Gastroesophageal sphincter (tissue), 4 donors: ENCODE measurements at regions not wholly inside any gene's neighbourhood (a gene's known extent, or its start where the extent isn't known, plus 50 kb on each side); places are given as distances from the start of the nearest gene placed in this dataset.

Source experiments
- ATAC-seq: fragments of 150-250 bp; one replicate; pipeline ENCODE4 v1.9.1; 2016; ENCODE audit warnings: mild to moderate bottlenecking, moderate library complexity
- H3K27ac ChIP-seq, 4 donors: fragments of 200-600 bp; sonication (generic) in 3 of 4; 1 replicate in 3 of 4; 2 replicates in 1 of 4; pipeline ENCODE4 v1.5.1; 2016 to 2019
- H3K27me3 ChIP-seq: fragments of 200-600 bp; sonication (generic); one replicate; pipeline ENCODE4 v1.5.1; 2019
- H3K36me3 ChIP-seq, 2 donors: fragments of 200-600 bp; sonication (generic); one replicate each; pipeline ENCODE4 v1.5.1; 2019; ENCODE audit warnings: control low read depth in 1 of 2
- H3K4me1 ChIP-seq, 3 donors: fragments of 200-600 bp; sonication (generic); 1 replicate in 2 of 3; 2 replicates in 1 of 3; pipeline ENCODE4 v1.5.1; 2016 to 2019; ENCODE audit warnings: control low read depth in 2 of 3
- H3K4me3 ChIP-seq, 2 donors: fragments of 200-600 bp; sonication (generic); one replicate each; pipeline ENCODE4 v1.5.1; 2019; ENCODE audit warnings: mild to moderate bottlenecking in 1 of 2, moderate library complexity in 1 of 2
- H3K9me3 ChIP-seq, 3 donors: fragments of 200-600 bp; sonication (generic); one replicate each; pipeline ENCODE4 v1.5.1; 2017 to 2019; ENCODE audit warnings: control low read depth in 2 of 3
- EP300 ChIP-seq: sonication (generic); formaldehyde crosslinking; IDR thresholded peaks from one replicate; pipeline ENCODE4 v1.6.1; 2017; ENCODE audit warnings: antibody characterized with exemption, mild to moderate bottlenecking
- POLR2A ChIP-seq, 2 donors: fragments of 450-650 bp; IDR thresholded peaks; one replicate each; pipeline ENCODE4 v1.6.1; 2017; ENCODE audit warnings: antibody characterized with exemption in 2 of 2, mild to moderate bottlenecking in 2 of 2, moderate library complexity in 1 of 2
- POLR2AphosphoS5 ChIP-seq: sonication (generic); formaldehyde crosslinking; IDR thresholded peaks from one replicate; pipeline ENCODE4 v1.6.1; 2017; ENCODE audit warnings: antibody characterized with exemption
- WGBS, 2 donors: methylation state at CpG; one replicate each; pipeline ENCODE4 v1.1.5; 2018; ENCODE audit warnings: low coverage in 1 of 2; 5-methylcytosine and 5-hydroxymethylcytosine counted together
- small RNA-seq, 4 donors: library from RNA; depleted of rRNA; stranded (forward); fragments of <200 nt; gene quantifications; one replicate each; pipeline ENCODE3, GENCODE V24; 2016
- TF ChIP-seq, protein P1 (sequence below), 4 experiments: fragments of 200-600 bp in 2 of 4; fragments of 450-650 bp in 2 of 4; sonication (generic) in 1 of 4; IDR thresholded peaks; one replicate each; pipeline ENCODE4 v1.5.1; 2017 to 2019; ENCODE audit warnings: antibody characterized with exemption in 4 of 4, mild to moderate bottlenecking in 2 of 4, moderate library complexity in 2 of 4

DNA sequence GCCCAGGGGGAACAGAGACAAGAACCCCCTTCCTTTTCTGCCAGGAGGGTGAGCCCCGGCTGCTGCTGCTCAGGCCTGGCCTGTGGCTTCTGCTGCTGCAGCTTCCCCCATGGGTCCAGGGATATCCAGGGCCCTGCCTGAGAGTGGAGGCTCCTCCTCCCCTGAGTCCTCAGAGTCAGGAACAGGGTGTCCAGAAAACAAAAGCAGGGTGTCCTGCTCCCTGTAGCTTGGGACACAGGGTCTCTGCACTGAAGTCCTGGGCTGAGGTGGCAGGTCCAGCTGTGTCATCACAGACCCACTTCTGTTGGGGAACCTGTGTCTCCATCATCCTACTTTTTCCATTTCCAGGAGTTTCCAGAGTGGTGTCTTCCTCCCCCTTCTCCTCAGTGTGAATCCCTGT, 76.1 kb downstream of the ZNF280B start:
- H3K4me3 ChIP-seq = no peak overlapping the region
- peaks cover 53% of the 10 kb centered on the region for H3K27me3 ChIP-seq
- H3K36me3 ChIP-seq = no peaks in the 10 kb centered on the region
- TF ChIP-seq POLR2AphosphoS5 (no peak), POLR2A (IDR thresholded peaks at IDR 0.05) (no peak), EP300 (no peak)
- TF ChIP-seq, protein P1, sequence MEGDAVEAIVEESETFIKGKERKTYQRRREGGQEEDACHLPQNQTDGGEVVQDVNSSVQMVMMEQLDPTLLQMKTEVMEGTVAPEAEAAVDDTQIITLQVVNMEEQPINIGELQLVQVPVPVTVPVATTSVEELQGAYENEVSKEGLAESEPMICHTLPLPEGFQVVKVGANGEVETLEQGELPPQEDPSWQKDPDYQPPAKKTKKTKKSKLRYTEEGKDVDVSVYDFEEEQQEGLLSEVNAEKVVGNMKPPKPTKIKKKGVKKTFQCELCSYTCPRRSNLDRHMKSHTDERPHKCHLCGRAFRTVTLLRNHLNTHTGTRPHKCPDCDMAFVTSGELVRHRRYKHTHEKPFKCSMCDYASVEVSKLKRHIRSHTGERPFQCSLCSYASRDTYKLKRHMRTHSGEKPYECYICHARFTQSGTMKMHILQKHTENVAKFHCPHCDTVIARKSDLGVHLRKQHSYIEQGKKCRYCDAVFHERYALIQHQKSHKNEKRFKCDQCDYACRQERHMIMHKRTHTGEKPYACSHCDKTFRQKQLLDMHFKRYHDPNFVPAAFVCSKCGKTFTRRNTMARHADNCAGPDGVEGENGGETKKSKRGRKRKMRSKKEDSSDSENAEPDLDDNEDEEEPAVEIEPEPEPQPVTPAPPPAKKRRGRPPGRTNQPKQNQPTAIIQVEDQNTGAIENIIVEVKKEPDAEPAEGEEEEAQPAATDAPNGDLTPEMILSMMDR (IDR thresholded peaks at IDR 0.05) = no peak
- peaks cover 0 to 4% (median 0%) of the 10 kb centered on the region in 3 donors for H3K9me3 ChIP-seq
- no peaks in the 10 kb centered on the region for H3K4me1 ChIP-seq
- WGBS, 2 donors = no CpG with 5 or more reads among the region's 1 CpG
- H3K27ac ChIP-seq = no peak overlapping the region
- no peak for ATAC-seq

DNA sequence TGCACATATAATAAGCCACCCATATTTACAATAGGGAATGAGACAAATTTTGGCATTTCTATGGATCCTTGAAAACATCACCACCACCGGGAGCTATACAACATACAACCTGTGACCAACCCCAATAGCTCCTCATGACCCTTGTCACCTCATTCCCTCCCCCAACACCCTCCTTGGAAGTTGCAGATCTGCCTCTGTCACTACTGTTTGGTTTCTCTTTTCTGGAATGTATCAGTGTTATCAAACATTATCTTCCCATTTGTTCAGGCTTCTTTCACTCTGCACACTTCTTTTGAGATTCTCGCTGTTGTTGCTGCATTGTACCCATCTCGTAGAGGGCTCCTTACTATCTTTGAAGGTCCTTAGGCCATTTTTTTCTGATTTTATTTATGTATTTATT, 75.6 kb downstream of the ZNF280B start:
- Histone ChIP-seq H3K9me3 (peaks cover 0 to 4% (median 0%) of the 10 kb centered on the region in 3 donors), H3K36me3 (no peaks in the 10 kb centered on the region), H3K4me1 (no peaks in the 10 kb centered on the region), H3K27me3 (peaks cover 54% of the 10 kb centered on the region), H3K4me3 (no peak overlapping the region), H3K27ac (no peak overlapping the region)
- 67 to 78% methylated on average over 3 of the region's 3 CpGs for WGBS, 2 donors
- no peak for ATAC-seq
- TF ChIP-seq EP300 (no peak), POLR2AphosphoS5 (no peak), POLR2A (IDR thresholded peaks at IDR 0.05) (no peak)
- TF ChIP-seq, protein P1 (IDR thresholded peaks at IDR 0.05) = no peak

DNA sequence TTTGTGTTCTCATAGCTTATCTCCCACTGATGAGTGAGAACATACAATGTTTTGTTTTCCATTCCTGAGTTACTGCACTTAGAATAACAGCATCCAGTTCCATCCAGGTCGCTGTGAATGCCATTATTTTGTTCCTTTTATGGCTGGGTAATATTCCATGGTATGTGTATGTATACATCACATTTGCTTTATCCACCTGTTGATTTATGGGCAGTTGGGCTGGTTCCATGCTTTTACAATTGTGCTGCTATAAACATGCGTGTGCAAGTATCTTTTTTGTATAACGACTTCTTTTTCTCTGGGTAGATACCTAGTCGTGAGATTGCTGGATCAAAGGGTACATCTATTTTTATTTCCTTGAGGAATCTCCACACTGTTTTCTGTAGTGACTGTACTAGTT, 74.8 kb downstream of the ZNF280B start:
- WGBS, 2 donors = 40 to 57% methylated on average over 3 to 4 of the region's 4 CpGs
- no peak overlapping the region for H3K4me3 ChIP-seq
- H3K4me1 ChIP-seq = no peaks in the 10 kb centered on the region
- H3K36me3 ChIP-seq = no peaks in the 10 kb centered on the region
- ATAC-seq = no peak
- H3K9me3 ChIP-seq = peaks cover 0 to 4% (median 0%) of the 10 kb centered on the region in 3 donors
- H3K27me3 ChIP-seq = peaks cover 52% of the 10 kb centered on the region
- H3K27ac ChIP-seq = no peak overlapping the region
- TF ChIP-seq EP300 (no peak), POLR2AphosphoS5 (no peak), POLR2A (IDR thresholded peaks at IDR 0.05) (no peak)
- TF ChIP-seq, protein P1 (IDR thresholded peaks at IDR 0.05) = no peak

Small RNA genes lying in the stretch of these regions (small RNA-seq; reads per million reads assigned to genes)
- gene AC245291.3 (0 reads per million in 4 donors), gene IGLVVII-41-1 (0 reads per million in 4 donors)
